Activated CD8-positive, alpha-beta memory T cell treated with anti-CD3 and anti-CD28 coated beads for 24 hours (primary cell): ENCODE measurements at regions not wholly inside any gene's neighbourhood (a gene's known extent, or its start where the extent isn't known, plus 50 kb on each side); places are given as distances from the start of the nearest gene placed in this dataset.
"Not testable (repeated sequence)": the region's sequence is repeated elsewhere in the genome, so short reads cannot be mapped to it uniquely, and the experiment has no call there.

ENCODE experiments used
- DNase-seq: peaks from one replicate; pipeline ENCODE4 v3.0.0-alpha.2; 2020

- no peak for DNase-seq
Observed at GRCh38 chr5:56412601-56413379, 179.7 kb upstream of the ANKRD55 start.

GRCh38 chr5:56410696-56411095 is 177.6 kb upstream of the ANKRD55 start:
- DNase-seq: no peak

- no peak for DNase-seq
Observed at GRCh38 chr5:56409331-56410190, 176.4 kb upstream of the ANKRD55 start.

GRCh38 chr5:56406838-56407237 is 173.7 kb upstream of the ANKRD55 start:
- DNase-seq: no peak

- DNase-seq: no peak
Observed at GRCh38 chr5:56406221-56406620, 173.1 kb upstream of the ANKRD55 start.

- DNase-seq: no peak
Observed at GRCh38 chr5:56405116-56405908, 172.2 kb upstream of the ANKRD55 start.

GRCh38 chr5:56402266-56403220 is 169.4 kb upstream of the ANKRD55 start:
- no peak for DNase-seq

- not testable (repeated sequence) for DNase-seq
Observed at GRCh38 chr5:56397796-56398195, 164.7 kb upstream of the ANKRD55 start.

GRCh38 chr5:56396634-56397033 is 163.5 kb upstream of the ANKRD55 start:
- DNase-seq: no peak

- DNase-seq: no peak
Observed at GRCh38 chr5:56389261-56389660, 156.1 kb upstream of the ANKRD55 start.

GRCh38 chr5:56388229-56388985 is 155.3 kb upstream of the ANKRD55 start:
- no peak for DNase-seq

GRCh38 chr5:56386046-56386445 is 152.9 kb upstream of the ANKRD55 start:
- DNase-seq: no peak

- DNase-seq: no peak
Observed at GRCh38 chr5:56384186-56384585, 151.1 kb upstream of the ANKRD55 start.

- no peak for DNase-seq
Observed at GRCh38 chr5:56383761-56384160, 150.6 kb upstream of the ANKRD55 start.

- no peak for DNase-seq
Observed at GRCh38 chr5:56382896-56383295, 149.8 kb upstream of the ANKRD55 start.

GRCh38 chr5:56377573-56377972 is 144.4 kb upstream of the ANKRD55 start:
- DNase-seq: no peak

- DNase-seq: no peak
Observed at GRCh38 chr5:56376128-56376527, 143.0 kb upstream of the ANKRD55 start.

GRCh38 chr5:56375011-56375410 is 141.9 kb upstream of the ANKRD55 start:
- DNase-seq: no peak

GRCh38 chr5:56372491-56372890 is 139.4 kb upstream of the ANKRD55 start:
- DNase-seq: not testable (repeated sequence)

GRCh38 chr5:56369361-56369811 is 136.3 kb upstream of the ANKRD55 start:
- DNase-seq: no peak

GRCh38 chr5:56367748-56368147 is 134.6 kb upstream of the ANKRD55 start:
- DNase-seq: no peak
